GM18507 (cell line): ENCODE measurements at regions not wholly inside any gene's neighbourhood (a gene's known extent, or its start where the extent isn't known, plus 50 kb on each side); places are given as distances from the start of the nearest gene placed in this dataset.
"Not testable (repeated sequence)": the region's sequence is repeated elsewhere in the genome, so short reads cannot be mapped to it uniquely, and the experiment has no call there.

ENCODE experiments used
- DNase-seq: peaks from one replicate; pipeline ENCODE4 v3.0.0; 2011; ENCODE audit warnings: low read depth; ENCODE audit not compliant: insufficient read length; ENCODE audit errors: extremely low spot score
- FAIRE-seq: peaks from 2 replicates; lab custom pipeline; 2011; peaks lifted over from hg19 to GRCh38; lab: Jason Lieb, UNC

DNA sequence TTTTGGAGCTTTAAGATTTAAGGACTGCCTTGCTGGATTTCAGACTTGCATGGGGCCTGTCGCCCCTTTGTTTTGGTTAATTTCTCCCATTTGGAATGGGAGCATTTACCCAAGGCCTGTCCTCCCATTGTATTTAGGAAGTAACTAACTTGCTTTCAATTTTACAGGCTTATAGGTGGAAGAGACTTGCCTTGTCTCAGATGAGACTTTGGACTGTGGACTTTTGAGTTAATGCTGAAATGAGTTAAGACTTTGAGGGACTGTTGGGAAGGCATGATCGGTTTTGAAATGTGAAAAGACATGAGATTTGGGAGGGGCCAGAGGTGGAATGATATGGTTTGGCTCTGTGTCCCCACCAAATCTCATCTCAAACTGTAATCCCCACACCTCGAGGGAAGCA, 56.5 kb upstream of the TNFSF10 start:
- not testable (repeated sequence) for DNase-seq, FAIRE-seq

DNA sequence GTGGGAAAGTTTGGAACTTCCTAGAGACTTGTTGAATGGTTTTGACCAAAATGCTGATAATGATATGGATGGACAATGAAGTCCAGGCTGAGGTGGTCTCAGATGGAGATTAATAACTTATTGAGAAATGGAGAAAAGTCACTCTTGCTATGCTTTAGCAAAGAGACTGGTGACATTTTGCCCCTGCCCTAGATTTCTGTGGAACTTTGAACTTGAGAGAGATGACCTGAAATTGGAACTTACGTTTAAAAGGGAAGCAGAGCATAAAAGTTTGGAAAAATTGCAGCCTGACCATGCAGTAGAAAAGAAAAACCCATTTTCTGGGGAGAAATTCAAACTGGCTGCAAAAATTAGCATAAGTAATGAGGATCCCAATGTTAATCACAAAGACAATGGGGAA, 55.5 kb upstream of the TNFSF10 start:
- FAIRE-seq = not testable (repeated sequence)

DNA sequence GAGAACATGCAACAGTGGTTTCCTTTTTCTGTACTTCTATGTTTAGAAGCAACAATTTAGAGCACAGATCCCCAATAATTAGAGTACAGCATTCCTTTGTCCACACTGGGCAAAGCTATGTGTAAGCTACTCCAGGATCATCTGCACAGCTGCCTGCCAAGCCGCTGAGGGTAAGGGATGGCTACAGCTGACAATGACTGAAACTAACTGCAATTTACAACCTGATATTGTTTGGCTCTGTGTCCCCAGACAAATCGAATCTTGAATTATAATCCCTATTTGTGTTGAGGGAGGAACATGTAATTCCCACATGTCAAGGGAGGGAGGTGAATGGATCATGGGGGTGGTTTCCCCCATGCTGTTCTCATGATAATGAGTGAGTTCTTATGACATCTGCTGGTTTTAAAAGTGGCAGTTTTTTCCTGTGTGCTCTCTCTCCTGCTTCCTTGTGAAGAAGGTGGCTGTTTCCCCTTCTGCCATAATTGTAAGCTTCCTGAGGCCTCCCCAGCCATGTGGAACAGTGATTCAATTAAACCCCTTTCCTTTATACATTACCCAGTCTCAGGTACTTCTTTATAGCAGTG, 54.8 kb upstream of the TNFSF10 start:
- FAIRE-seq = peak; percentile 48
- no peak for DNase-seq

More for the DNA sequence above, 55.5 kb upstream of the TNFSF10 start:
- not testable (repeated sequence) for DNase-seq

DNA sequence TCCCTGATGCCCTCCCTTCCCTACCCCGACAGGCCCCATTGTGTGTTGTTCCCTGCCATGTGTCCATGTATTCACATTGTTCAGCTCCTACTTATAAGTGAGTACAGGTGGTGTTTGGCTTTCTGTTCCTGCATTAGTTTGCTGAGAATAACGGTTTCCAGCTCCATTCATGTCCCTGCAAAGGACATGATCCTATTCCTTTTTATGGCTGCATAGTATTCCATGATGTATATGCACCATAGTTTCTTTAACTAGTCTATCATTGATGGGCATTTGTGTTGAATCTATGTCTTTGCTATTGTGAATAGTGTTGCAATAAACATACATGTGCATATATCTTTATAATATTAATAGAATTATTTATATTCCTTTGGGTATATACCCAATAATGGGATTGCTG, 52.1 kb upstream of the TNFSF10 start:
- DNase-seq (no peak), FAIRE-seq (no peak)

DNA sequence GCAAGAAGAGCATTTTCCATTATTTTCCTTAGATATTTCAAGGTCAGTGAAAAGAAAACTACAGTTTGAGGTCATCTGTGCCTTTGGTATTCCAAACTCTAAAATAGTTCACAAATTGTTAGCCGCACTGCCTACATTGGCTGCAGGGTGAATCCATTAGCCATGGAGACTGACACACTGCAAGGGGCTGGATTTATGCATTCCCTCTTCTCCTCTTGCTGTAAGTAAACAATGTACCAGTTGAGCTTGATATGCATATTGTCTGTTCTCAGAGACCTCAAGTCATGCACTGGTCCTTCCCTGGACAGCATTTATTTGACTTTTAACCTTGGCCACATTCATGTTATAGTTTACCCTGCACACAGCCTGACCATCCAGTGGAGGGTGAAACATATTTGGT, 50.2 kb upstream of the TNFSF10 start:
- DNase-seq = no peak
- FAIRE-seq = no peak
